ENCODE measurements at regions not wholly inside any gene's neighbourhood (a gene's known extent, or its start where the extent isn't known, plus 50 kb on each side); places are given as distances from the start of the nearest gene placed in this dataset.

- H3K9me3 Mint-ChIP-seq, result peaks cover 0 to 4% (median 0%) of the 10 kb centered on the region in 7 donors
Observed at GRCh38 chr6:22098601-22099031, 198.2 kb downstream of the PRL start.

GRCh38 chr6:22099231-22099630 lies 197.6 kb downstream of the PRL start:
- H3K27me3 Mint-ChIP-seq, result no peaks in the 10 kb centered on the region
- H3K27ac Mint-ChIP-seq, result peak overlapping the region in 1 of 6 donors; percentile 12
- peaks cover 0 to 4% (median 0%) of the 10 kb centered on the region in 7 donors for H3K9me3 Mint-ChIP-seq
- no peak for ATAC-seq (ENCODE audit: low read depth in 2 of 2)
- H3K4me1 Mint-ChIP-seq, result peaks cover 8 to 12% (median 8%) of the 10 kb centered on the region in 3 donors
- no peak for DNase-seq
- no peaks in the 10 kb centered on the region for H3K36me3 Mint-ChIP-seq
- no peak overlapping the region for H3K4me3 Mint-ChIP-seq

More at GRCh38 chr6:22098601-22099031, 198.2 kb downstream of the PRL start:
- no peaks in the 10 kb centered on the region for H3K36me3 Mint-ChIP-seq
- ATAC-seq (ENCODE audit: low read depth in 2 of 2) (no peak), DNase-seq (no peak)
- peaks cover 8 to 12% (median 8%) of the 10 kb centered on the region in 3 donors for H3K4me1 Mint-ChIP-seq
- H3K27me3 Mint-ChIP-seq, result no peaks in the 10 kb centered on the region
- H3K27ac Mint-ChIP-seq, result no peak overlapping the region
- H3K4me3 Mint-ChIP-seq, result no peak overlapping the region

DNA sequence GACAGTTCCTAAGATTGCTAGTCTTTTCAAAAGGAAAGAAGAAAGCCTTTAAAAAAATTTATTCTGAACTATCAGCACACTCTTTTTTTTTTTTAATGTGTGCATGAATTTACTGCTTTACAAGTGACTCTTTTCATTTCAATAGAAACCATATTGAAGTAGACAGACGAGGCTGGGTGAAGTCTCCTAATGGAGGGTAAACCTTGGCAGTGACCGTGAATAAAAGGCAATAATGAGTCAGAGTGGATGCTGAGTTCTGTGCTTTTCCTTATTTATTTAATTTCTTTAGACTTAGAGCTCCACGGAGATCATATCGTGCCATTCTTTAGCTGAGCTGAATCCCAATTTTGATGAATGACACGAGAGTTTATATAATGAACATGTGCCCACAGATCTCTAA lies 196.9 kb downstream of the PRL start:
- DNase-seq, result no peak
- Mint-ChIP-seq H3K4me1 (peaks cover 8 to 12% (median 8%) of the 10 kb centered on the region in 3 donors), H3K27ac (no peak overlapping the region), H3K9me3 (peaks cover 0 to 4% (median 0%) of the 10 kb centered on the region in 7 donors), H3K36me3 (no peaks in the 10 kb centered on the region), H3K4me3 (no peak overlapping the region), H3K27me3 (no peaks in the 10 kb centered on the region)
- ATAC-seq (ENCODE audit: low read depth in 2 of 2), result no peak

- H3K9me3 Mint-ChIP-seq, result peaks cover 0 to 4% (median 0%) of the 10 kb centered on the region in 7 donors
- peaks cover 8 to 12% (median 8%) of the 10 kb centered on the region in 3 donors for H3K4me1 Mint-ChIP-seq
- ATAC-seq (ENCODE audit: low read depth in 2 of 2) (no peak), DNase-seq (no peak)
- H3K27ac Mint-ChIP-seq, result no peak overlapping the region
- no peaks in the 10 kb centered on the region for H3K27me3 Mint-ChIP-seq
- no peaks in the 10 kb centered on the region for H3K36me3 Mint-ChIP-seq
- no peak overlapping the region for H3K4me3 Mint-ChIP-seq
Observed at GRCh38 chr6:22101163-22101562, 195.7 kb downstream of the PRL start.

DNA sequence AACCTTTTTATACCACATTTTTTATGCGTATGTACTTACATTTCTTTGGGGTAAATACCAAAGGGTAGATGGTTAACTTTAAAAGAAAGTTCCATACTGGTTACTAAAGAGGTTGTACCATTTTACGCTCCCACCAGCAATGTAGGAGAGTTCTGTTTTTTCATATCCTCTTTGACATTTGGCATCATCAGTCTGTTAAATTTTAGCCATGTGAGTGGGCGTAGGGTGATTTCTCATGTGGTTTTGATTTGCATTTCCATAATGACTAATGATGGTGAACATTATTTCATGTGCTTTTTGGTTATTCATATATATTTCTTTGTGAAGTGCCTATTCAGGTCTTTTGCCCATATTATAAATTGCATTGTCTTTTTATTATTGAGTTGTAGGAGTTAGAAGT lies 194.2 kb downstream of the PRL start:
- Mint-ChIP-seq H3K9me3 (peaks cover 0 to 4% (median 0%) of the 10 kb centered on the region in 7 donors), H3K27me3 (no peaks in the 10 kb centered on the region), H3K4me3 (no peak overlapping the region), H3K4me1 (peaks cover 8 to 12% (median 8%) of the 10 kb centered on the region in 3 donors), H3K27ac (peak overlapping the region in 3 of 6 donors; percentile 6 to 23 (median 15)), H3K36me3 (no peaks in the 10 kb centered on the region)
- peak; percentile 27 for DNase-seq
- peak; percentile 66 to 79 for ATAC-seq (ENCODE audit: low read depth in 2 of 2)

DNA sequence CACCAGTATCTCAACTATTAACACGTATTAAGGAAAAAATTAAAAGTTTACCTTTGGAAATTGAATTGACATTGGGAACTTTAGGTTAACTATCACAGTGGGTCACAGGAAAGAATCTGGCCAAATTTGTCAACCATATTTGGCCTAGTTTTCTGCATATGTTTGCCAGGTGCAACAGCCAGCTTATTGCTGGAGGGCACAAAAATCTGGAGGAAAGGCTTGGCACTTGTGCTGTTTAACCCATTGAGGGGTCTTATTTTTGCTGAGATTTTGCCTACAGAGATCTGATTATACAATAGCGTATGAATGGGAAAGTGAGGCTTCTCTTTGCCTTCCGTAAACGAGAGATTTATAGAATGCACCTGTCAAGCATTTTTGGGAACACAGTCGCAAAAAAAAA lies 190.4 kb downstream of the PRL start:
- H3K4me1 Mint-ChIP-seq, result peaks cover 8 to 12% (median 8%) of the 10 kb centered on the region in 3 donors
- no peaks in the 10 kb centered on the region for H3K36me3 Mint-ChIP-seq
- no peaks in the 10 kb centered on the region for H3K27me3 Mint-ChIP-seq
- no peak overlapping the region for H3K4me3 Mint-ChIP-seq
- no peak for DNase-seq
- H3K9me3 Mint-ChIP-seq, result peaks cover 0 to 4% (median 0%) of the 10 kb centered on the region in 7 donors
- no peak for ATAC-seq (ENCODE audit: low read depth in 2 of 2)
- H3K27ac Mint-ChIP-seq, result no peak overlapping the region

GRCh38 chr6:22106961-22107360 lies 189.9 kb downstream of the PRL start:
- ATAC-seq (ENCODE audit: low read depth in 2 of 2) (no peak), DNase-seq (no peak)
- Mint-ChIP-seq H3K9me3 (peaks cover 0 to 4% (median 0%) of the 10 kb centered on the region in 7 donors), H3K27me3 (no peaks in the 10 kb centered on the region), H3K27ac (no peak overlapping the region), H3K36me3 (no peaks in the 10 kb centered on the region), H3K4me1 (peaks cover 8 to 12% (median 8%) of the 10 kb centered on the region in 3 donors), H3K4me3 (no peak overlapping the region)

GRCh38 chr6:22108199-22108598 lies 188.6 kb downstream of the PRL start:
- ATAC-seq (ENCODE audit: low read depth in 2 of 2) (no peak), DNase-seq (no peak)
- Mint-ChIP-seq H3K4me3 (no peak overlapping the region), H3K36me3 (no peaks in the 10 kb centered on the region), H3K27me3 (no peaks in the 10 kb centered on the region), H3K27ac (peak overlapping the region in 1 of 6 donors; percentile 71), H3K9me3 (no peaks in the 10 kb centered on the region), H3K4me1 (peaks cover 0 to under 1% (median 0%) of the 10 kb centered on the region in 3 donors)

GRCh38 chr6:22110061-22110460 lies 186.8 kb downstream of the PRL start:
- Mint-ChIP-seq H3K27ac (no peak overlapping the region), H3K4me1 (no peaks in the 10 kb centered on the region), H3K4me3 (no peak overlapping the region), H3K36me3 (no peaks in the 10 kb centered on the region), H3K27me3 (no peaks in the 10 kb centered on the region), H3K9me3 (no peaks in the 10 kb centered on the region)
- no peak for DNase-seq
- ATAC-seq (ENCODE audit: low read depth in 2 of 2), result no peak

DNA sequence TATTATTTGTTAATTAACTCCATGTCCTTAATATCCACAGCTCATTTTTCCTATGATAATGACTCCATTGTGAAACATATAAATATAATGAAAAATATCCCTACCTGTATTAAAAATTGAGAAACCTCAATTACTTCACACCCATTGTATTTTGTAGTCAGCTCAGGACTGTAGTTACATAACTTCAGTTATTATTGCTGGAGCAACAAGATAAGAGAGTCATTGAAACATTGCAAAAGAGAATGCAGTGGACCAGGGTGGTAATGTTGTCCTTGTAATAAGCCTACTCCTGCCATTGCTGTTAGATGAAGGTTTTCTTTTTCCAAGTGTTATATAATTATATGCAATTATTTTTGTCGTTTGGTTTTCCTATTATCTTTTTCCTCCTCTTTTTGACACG lies 184.4 kb downstream of the PRL start:
- Mint-ChIP-seq H3K4me1 (no peaks in the 10 kb centered on the region), H3K9me3 (no peaks in the 10 kb centered on the region), H3K36me3 (no peaks in the 10 kb centered on the region), H3K27me3 (no peaks in the 10 kb centered on the region), H3K27ac (no peak overlapping the region), H3K4me3 (no peak overlapping the region)
- ATAC-seq (ENCODE audit: low read depth in 2 of 2), result no peak
- DNase-seq, result no peak

- Mint-ChIP-seq H3K9me3 (no peaks in the 10 kb centered on the region), H3K4me3 (no peak overlapping the region), H3K36me3 (no peaks in the 10 kb centered on the region), H3K27me3 (no peaks in the 10 kb centered on the region), H3K27ac (no peak overlapping the region), H3K4me1 (no peaks in the 10 kb centered on the region)
- ATAC-seq (ENCODE audit: low read depth in 2 of 2) (no peak), DNase-seq (no peak)
Observed at GRCh38 chr6:22113026-22113766, 183.6 kb downstream of the PRL start.

- H3K27ac Mint-ChIP-seq, result no peak overlapping the region
- DNase-seq (no peak), ATAC-seq (ENCODE audit: low read depth in 2 of 2) (no peak)
- H3K27me3 Mint-ChIP-seq, result no peaks in the 10 kb centered on the region
- H3K4me3 Mint-ChIP-seq, result no peak overlapping the region
- H3K4me1 Mint-ChIP-seq, result no peaks in the 10 kb centered on the region
- H3K36me3 Mint-ChIP-seq, result no peaks in the 10 kb centered on the region
- peaks cover 0 to 10% (median 0%) of the 10 kb centered on the region in 7 donors for H3K9me3 Mint-ChIP-seq
Observed at GRCh38 chr6:22115559-22115958, 181.3 kb downstream of the PRL start.

- Mint-ChIP-seq H3K9me3 (peaks cover 0 to 10% (median 0%) of the 10 kb centered on the region in 7 donors), H3K4me3 (no peak overlapping the region), H3K27me3 (no peaks in the 10 kb centered on the region), H3K27ac (no peak overlapping the region), H3K4me1 (no peaks in the 10 kb centered on the region), H3K36me3 (no peaks in the 10 kb centered on the region)
- DNase-seq (no peak), ATAC-seq (ENCODE audit: low read depth in 2 of 2) (no peak)
Observed at GRCh38 chr6:22117631-22118030, 179.2 kb downstream of the PRL start.

GRCh38 chr6:22119500-22119899 lies 177.3 kb downstream of the PRL start:
- Mint-ChIP-seq H3K27ac (no peak overlapping the region), H3K4me1 (no peaks in the 10 kb centered on the region), H3K9me3 (peaks cover 0 to 10% (median 0%) of the 10 kb centered on the region in 7 donors), H3K4me3 (no peak overlapping the region), H3K27me3 (no peaks in the 10 kb centered on the region), H3K36me3 (no peaks in the 10 kb centered on the region)
- DNase-seq (no peak), ATAC-seq (ENCODE audit: low read depth in 2 of 2) (no peak)
